B cell (primary cell): ENCODE measurements at regions not wholly inside any gene's neighbourhood (a gene's known extent, or its start where the extent isn't known, plus 50 kb on each side); places are given as distances from the start of the nearest gene placed in this dataset.

Experiments
- ATAC-seq: fragments of 200-7000 bp; cut with Tn5 transposase; one replicate; pipeline ENCODE4 v1.10.0; 2021; ENCODE audit warnings: low read depth, mild to moderate bottlenecking, moderate number of reproducible peaks, moderate library complexity
- CTCF ChIA-PET: fragments of 350-600 bp; sonication (Branson Sonifier 250); formaldehyde crosslinking; loops from one replicate; lab custom pipeline; 2021; ENCODE audit warnings: antibody characterized with exemption, inconsistent platforms; lab: Charles Lee
- POLR2A ChIA-PET: fragments of 350-600 bp; sonication (Branson Sonifier 250); formaldehyde crosslinking; loops from one replicate; lab custom pipeline; 2021; ENCODE audit warnings: antibody characterized with exemption; lab: Charles Lee
- DNase-seq: peaks from one replicate; pipeline ENCODE4 v3.0.0; 2013
- H2AFZ ChIP-seq: 2 replicates; pipeline ENCODE4 v1.6.1; 2012; ENCODE audit warnings: mild to moderate bottlenecking, low read depth, low read length; ENCODE audit not compliant: insufficient read depth, poor library complexity, severe bottlenecking
- H3K27ac ChIP-seq, 2 donors: 1 replicate in 1 of 2; 2 replicates in 1 of 2; pipeline ENCODE4 v1.5.1; 2012 to 2013; ENCODE audit warnings: low read length in 2 of 2, mild to moderate bottlenecking in 2 of 2, moderate library complexity in 1 of 2
- H3K27me3 ChIP-seq, 4 experiments: fragments of 200-600 bp in 1 of 4; sonication (generic) in 1 of 4; replicated peaks in 1 of 4; 1 replicate in 2 of 4; 2 replicates in 2 of 4; pipeline versions ENCODE4 v1.6.1 to v1.7.0; 2013 to 2016; ENCODE audit warnings: low read length in 3 of 4, mild to moderate bottlenecking in 2 of 4, mixed read lengths in 1 of 4, moderate library complexity in 1 of 4; ENCODE audit not compliant: insufficient read depth in 4 of 4, control insufficient read depth in 3 of 4; ENCODE audit errors: control extremely low read depth in 1 of 4
- H3K36me3 ChIP-seq, 2 experiments: replicated peaks in 1 of 2; 1 replicate in 1 of 2; 2 replicates in 1 of 2; pipeline versions ENCODE4 v1.6.1 to v1.7.1; 2013; ENCODE audit warnings: low read length in 1 of 2; ENCODE audit not compliant: insufficient read depth in 2 of 2, control insufficient read depth in 1 of 2; ENCODE audit errors: control extremely low read depth in 1 of 2, extremely low read depth in 1 of 2
- H3K4me1 ChIP-seq, 2 donors: fragments of 200-600 bp in 1 of 2; sonication (generic) in 1 of 2; 1 replicate in 1 of 2; 2 replicates in 1 of 2; pipeline versions ENCODE4 v1.5.1 to v1.6.1; 2013 to 2017; ENCODE audit warnings: low read length in 2 of 2; ENCODE audit not compliant: control insufficient read depth in 2 of 2, insufficient read depth in 2 of 2
- H3K4me2 ChIP-seq: replicated peaks from 2 replicates; pipeline ENCODE3; 2012; ENCODE audit warnings: mild to moderate bottlenecking, low read depth, low read length; ENCODE audit not compliant: poor library complexity, severe bottlenecking
- H3K4me3 ChIP-seq, 5 experiments: fragments of 200-600 bp in 1 of 5; sonication (generic) in 1 of 5; 1 replicate in 3 of 5; 2 replicates in 2 of 5; pipeline versions ENCODE4 v1.5.1 to v1.7.0; 2011 to 2016; ENCODE audit warnings: low read length in 4 of 5, mild to moderate bottlenecking in 4 of 5, low read depth in 2 of 5, control low read depth in 1 of 5, moderate library complexity in 1 of 5; ENCODE audit not compliant: insufficient read depth in 1 of 5; ENCODE audit errors: control extremely low read depth in 1 of 5, extremely low read depth in 1 of 5
- H3K79me2 ChIP-seq: fragments of 200-600 bp; sonication (generic); one replicate; pipeline ENCODE4 v1.6.0; 2016; ENCODE audit warnings: low read length; ENCODE audit not compliant: control insufficient read depth, insufficient read depth
- H3K9ac ChIP-seq: fragments of 200-600 bp; sonication (generic); 2 replicates; pipeline ENCODE4 v1.6.1; 2017; ENCODE audit warnings: mild to moderate bottlenecking, low read length, moderate library complexity
- H3K9me3 ChIP-seq, 3 donors: one replicate each; pipeline versions ENCODE4 v1.6.1 to v1.7.1; 2013; ENCODE audit warnings: low read length in 2 of 3; ENCODE audit not compliant: control insufficient read depth in 2 of 3, insufficient read depth in 1 of 3; ENCODE audit errors: control extremely low read depth in 1 of 3
- H4K20me1 ChIP-seq: 2 replicates; pipeline ENCODE4 v1.6.0; 2012; ENCODE audit warnings: mild to moderate bottlenecking, low read length; ENCODE audit not compliant: insufficient read depth, control insufficient read depth, poor library complexity, severe bottlenecking
- H3K27ac Mint-ChIP-seq: one replicate; pipeline ENCODE4 v1.8.0; 2021; ENCODE audit warnings: mixed read lengths
- H3K27me3 Mint-ChIP-seq: one replicate; pipeline ENCODE4 v1.8.0; 2021; ENCODE audit warnings: mixed read lengths
- H3K4me1 Mint-ChIP-seq: one replicate; pipeline ENCODE4 v1.8.0; 2021; ENCODE audit warnings: mixed read lengths
- H3K4me3 Mint-ChIP-seq: one replicate; pipeline ENCODE4 v1.8.0; 2021; ENCODE audit warnings: mixed read lengths
- H3K9me3 Mint-ChIP-seq: one replicate; pipeline ENCODE4 v1.8.0; 2022; ENCODE audit warnings: mixed read lengths; ENCODE audit not compliant: insufficient read depth
- CTCF ChIP-seq: fragments of 200-600 bp; IDR thresholded peaks from one replicate; pipeline ENCODE4 v1.8.0; 2022; ENCODE audit warnings: antibody characterized with exemption, mild to moderate bottlenecking
- EZH2 ChIP-seq: IDR thresholded peaks from 2 replicates; pipeline ENCODE4 v1.6.1; 2012; ENCODE audit warnings: borderline replicate concordance, low read depth, mild to moderate bottlenecking, moderate library complexity, low read length; ENCODE audit not compliant: insufficient read depth, poor library complexity, severe bottlenecking
- WGBS: methylation state at CpG from one replicate; pipeline ENCODE4 v1.1.5; 2013; ENCODE audit warnings: missing lambda C conversion rate; ENCODE audit not compliant: insufficient coverage; 5-methylcytosine and 5-hydroxymethylcytosine counted together
- intact Hi-C: fragments of 100-400 bp; cut with micrococcal nuclease; formaldehyde crosslinking; loops from one replicate; pipeline ENCODE4 v1.10.0; 2022

GRCh38 chr11:70828593-70829082, 423.7 kb downstream of the SHANK2 start:
- H3K27ac ChIP-seq, result no peak overlapping the region
- H3K79me2 ChIP-seq, result no peaks in the 10 kb centered on the region
- no peak overlapping the region for H3K4me2 ChIP-seq
- H3K9me3 ChIP-seq, result peaks cover 0 to 12% (median 0%) of the 10 kb centered on the region in 3 donors
- no peaks in the 10 kb centered on the region for H3K9me3 Mint-ChIP-seq
- H3K4me1 Mint-ChIP-seq, result no peaks in the 10 kb centered on the region
- DNase-seq (no peak), ATAC-seq (no peak)
- no peak overlapping the region for H3K27ac Mint-ChIP-seq
- TF ChIP-seq CTCF (no peak), EZH2 (no peak)
- no peaks in the 10 kb centered on the region for H3K4me1 ChIP-seq
- H3K4me3 ChIP-seq, result no peak overlapping the region
- ChIA-PET POLR2A (no interaction called here), CTCF (interaction anchor here (1.6 kb wide), 1 partner anchor 14 kb away, joined by 4 read pairs; no protein-coding TSS in a partner anchor)
- no peak overlapping the region for H2AFZ ChIP-seq
- H3K9ac ChIP-seq, result no peak overlapping the region
- H3K36me3 ChIP-seq, result no peaks in the 10 kb centered on the region
- peaks cover 24% of the 10 kb centered on the region for H3K27me3 Mint-ChIP-seq
- H3K4me3 Mint-ChIP-seq, result no peak overlapping the region
- WGBS, result 92% methylated on average over 15 of the region's 20 CpGs
- no peaks in the 10 kb centered on the region for H4K20me1 ChIP-seq
- intact Hi-C loops, result no loop called here
- peaks cover 0 to 15% (median 6%) of the 10 kb centered on the region in 4 experiments for H3K27me3 ChIP-seq

- Mint-ChIP-seq H3K4me3 (no peak overlapping the region), H3K27me3 (peaks cover 21% of the 10 kb centered on the region), H3K9me3 (no peaks in the 10 kb centered on the region), H3K4me1 (no peaks in the 10 kb centered on the region), H3K27ac (no peak overlapping the region)
- DNase-seq (no peak), ATAC-seq (no peak)
- peaks cover 0 to 14% (median 6%) of the 10 kb centered on the region in 4 experiments for H3K27me3 ChIP-seq
- H3K79me2 ChIP-seq, result no peaks in the 10 kb centered on the region
- no peak overlapping the region for H3K9ac ChIP-seq
- WGBS, result 91% methylated on average over 13 of the region's 18 CpGs
- no peak overlapping the region for H3K4me2 ChIP-seq
- H3K9me3 ChIP-seq, result peaks cover 0 to 8% (median 0%) of the 10 kb centered on the region in 3 donors
- H2AFZ ChIP-seq, result no peak overlapping the region
- TF ChIP-seq CTCF (no peak), EZH2 (no peak)
- no peak overlapping the region for H3K27ac ChIP-seq
- intact Hi-C loops, result no loop called here
- H3K4me3 ChIP-seq, result no peak overlapping the region
- H3K4me1 ChIP-seq, result no peaks in the 10 kb centered on the region
- no peaks in the 10 kb centered on the region for H3K36me3 ChIP-seq
- CTCF ChIA-PET, result no interaction called here
- no peaks in the 10 kb centered on the region for H4K20me1 ChIP-seq
- POLR2A ChIA-PET, result no interaction called here
Observed at GRCh38 chr11:70829134-70829885, 423.1 kb downstream of the SHANK2 start.
